GM13976 (cell line): ENCODE measurements at regions not wholly inside any gene's neighbourhood (a gene's known extent, or its start where the extent isn't known, plus 50 kb on each side); places are given as distances from the start of the nearest gene placed in this dataset.

Experiments
- DNase-seq: peaks from one replicate; pipeline ENCODE4 v3.0.0; 2012; ENCODE audit warnings: low spot score
- CTCF ChIP-seq: IDR thresholded peaks from 2 replicates; pipeline ENCODE4 v1.5.1; 2012; ENCODE audit warnings: borderline replicate concordance, mild to moderate bottlenecking; ENCODE audit not compliant: insufficient read depth; ENCODE audit errors: extremely low read depth, missing control alignments, control extremely low read depth
- in situ Hi-C: fragments of 300-500 bp; cut with MboI; formaldehyde crosslinking; loops from one replicate; pipeline ENCODE4 v1.12.0; 2022; ENCODE audit warnings: low sequenced_read_pairs, mixed read lengths, inconsistent platforms; ENCODE audit not compliant: unreplicated experiment

- in situ Hi-C loops = no loop called here
- no peak for TF ChIP-seq CTCF
- DNase-seq = no peak
These were observed 267.3 kb downstream of the TLE3 start for GRCh38 chr15:69830430-69830829.

GRCh38 chr15:69830876-69831275, 266.8 kb downstream of the TLE3 start:
- DNase-seq = no peak
- in situ Hi-C loops = no loop called here
- no peak for TF ChIP-seq CTCF

- TF ChIP-seq CTCF = no peak
- no peak for DNase-seq
- in situ Hi-C loops = no loop called here
These were observed 263.4 kb downstream of the TLE3 start for GRCh38 chr15:69834267-69834666.

- no peak for TF ChIP-seq CTCF
- in situ Hi-C loops = no loop called here
- DNase-seq = no peak
These were observed 263.0 kb downstream of the TLE3 start for GRCh38 chr15:69834761-69835160.

- DNase-seq = no peak
- in situ Hi-C loops = no loop called here
These were observed 261.7 kb downstream of the TLE3 start for GRCh38 chr15:69836048-69836447.

GRCh38 chr15:69836526-69837230, 261.0 kb downstream of the TLE3 start:
- DNase-seq = no peak
- TF ChIP-seq CTCF = no peak
- in situ Hi-C loops = no loop called here

More at GRCh38 chr15:69836048-69836447, 261.7 kb downstream of the TLE3 start:
- TF ChIP-seq CTCF = no peak
